Esophagus muscularis mucosa (tissue), 4 donors: ENCODE measurements at regions not wholly inside any gene's neighbourhood (a gene's known extent, or its start where the extent isn't known, plus 50 kb on each side); places are given as distances from the start of the nearest gene placed in this dataset.

Experiments used
- DNase-seq: peaks from one replicate; pipeline ENCODE4 v3.0.0-alpha.2; 2017; ENCODE audit errors: extremely low spot score
- H3K27ac ChIP-seq, 4 donors: fragments of 200-600 bp; sonication (generic); replicated peaks in 1 of 4; 1 replicate in 3 of 4; 2 replicates in 1 of 4; pipeline ENCODE4 v1.5.1; 2016 to 2019; ENCODE audit warnings: mild to moderate bottlenecking in 1 of 4
- H3K27me3 ChIP-seq, 4 donors: fragments of 200-600 bp; sonication (generic); one replicate each; pipeline versions ENCODE4 v1.5.1 to v1.6.0; 2016 to 2019
- H3K36me3 ChIP-seq, 4 donors: fragments of 200-600 bp; sonication (generic); one replicate each; pipeline ENCODE4 v1.5.1; 2016 to 2019
- H3K4me1 ChIP-seq, 4 donors: fragments of 200-600 bp; sonication (generic); one replicate each; pipeline ENCODE4 v1.5.1; 2016 to 2019
- H3K4me3 ChIP-seq, 4 donors: fragments of 200-600 bp; sonication (generic); 1 replicate in 2 of 4; 2 replicates in 2 of 4; pipeline ENCODE4 v1.5.1; 2016 to 2019; ENCODE audit warnings: mild to moderate bottlenecking in 4 of 4, moderate library complexity in 1 of 4
- H3K9me3 ChIP-seq, 4 donors: fragments of 200-600 bp; sonication (generic); 1 replicate in 3 of 4; 2 replicates in 1 of 4; pipeline ENCODE4 v1.5.1; 2016 to 2019
- CTCF ChIP-seq, 3 experiments: fragments of 200-600 bp in 2 of 3; fragments of 450-650 bp in 1 of 3; sonication (generic) in 2 of 3; IDR thresholded peaks; one replicate each; pipeline ENCODE4 v1.5.1; 2017 to 2019; ENCODE audit warnings: antibody characterized with exemption in 3 of 3, mild to moderate bottlenecking in 2 of 3, moderate library complexity in 1 of 3
- EP300 ChIP-seq: sonication (generic); formaldehyde crosslinking; IDR thresholded peaks from one replicate; pipeline ENCODE4 v1.6.1; 2017; ENCODE audit warnings: antibody characterized with exemption
- POLR2A ChIP-seq: fragments of 450-650 bp; IDR thresholded peaks from one replicate; pipeline ENCODE4 v1.6.1; 2017; ENCODE audit warnings: antibody characterized with exemption, moderate library complexity, mild to moderate bottlenecking, low read depth
- POLR2AphosphoS5 ChIP-seq, 2 donors: sonication (generic); formaldehyde crosslinking; IDR thresholded peaks; one replicate each; pipeline ENCODE4 v1.6.1; 2017; ENCODE audit warnings: antibody characterized with exemption in 2 of 2
- whole genome bisulfite sequencing: methylation state at CpG from one replicate; pipeline ENCODE4 v1.1.5; 2018; 5-methylcytosine and 5-hydroxymethylcytosine counted together
- intact Hi-C: fragments of 100-400 bp; cut with DNase I; formaldehyde crosslinking; loops from one replicate; pipeline ENCODE4 v1.15.1; 2023

DNA sequence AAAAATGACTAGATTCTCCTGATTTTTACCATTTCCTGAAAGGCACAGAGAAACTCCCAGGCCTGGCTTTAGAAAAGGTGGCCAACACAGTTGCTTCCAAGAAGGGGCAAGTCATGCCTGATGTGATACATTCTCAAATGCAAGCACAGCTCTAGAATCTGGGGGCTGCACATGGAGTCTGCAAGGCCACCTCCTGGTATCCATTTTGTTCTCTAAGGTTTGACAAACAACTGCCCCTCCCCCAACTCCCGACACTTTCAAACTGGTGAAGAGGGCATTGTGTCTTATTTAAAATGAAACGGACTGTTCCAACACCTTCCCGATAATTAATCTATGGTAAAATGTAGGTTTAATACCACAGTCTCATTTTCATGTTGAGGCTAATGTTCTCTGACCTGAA lies 220.2 kb upstream of the CEP162 start:
- TF ChIP-seq CTCF (IDR thresholded peaks at IDR 0.05) (no peak), POLR2AphosphoS5 (IDR thresholded peaks at IDR 0.05) (no peak), EP300 (no peak), POLR2A (no peak)
- Histone ChIP-seq H3K36me3 (no peaks in the 10 kb centered on the region), H3K9me3 (no peaks in the 10 kb centered on the region), H3K27ac (no peak overlapping the region), H3K4me3 (no peak overlapping the region), H3K4me1 (no peaks in the 10 kb centered on the region), H3K27me3 (no peaks in the 10 kb centered on the region)
- intact Hi-C loops: no loop called here
- DNase-seq: no peak
- WGBS: 83% methylated on average over 3 of the region's 3 CpGs

DNA sequence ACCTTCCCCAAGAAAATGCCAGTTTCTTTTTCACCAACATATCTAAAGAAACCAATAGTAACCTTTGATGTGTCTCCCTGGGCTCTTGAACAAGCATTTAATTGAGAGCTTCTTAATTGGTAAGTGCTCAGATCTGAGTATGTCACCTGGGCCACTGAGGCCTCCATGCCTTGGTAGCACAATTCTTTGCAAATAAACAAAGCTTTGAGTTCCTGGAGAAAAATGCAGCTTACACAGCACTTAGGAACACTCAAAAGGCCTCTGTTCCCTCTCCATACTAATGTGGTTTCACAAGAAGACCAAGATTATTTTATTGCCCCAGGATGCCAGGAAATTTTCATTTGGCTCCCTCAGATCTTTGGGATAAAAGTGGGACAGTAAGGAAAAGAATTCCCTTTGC lies 217.6 kb upstream of the CEP162 start:
- intact Hi-C loops: no loop called here
- no peaks in the 10 kb centered on the region for H3K36me3 ChIP-seq
- no peaks in the 10 kb centered on the region for H3K9me3 ChIP-seq
- no peak for TF ChIP-seq POLR2A
- TF ChIP-seq CTCF (IDR thresholded peaks at IDR 0.05): no peak
- TF ChIP-seq POLR2AphosphoS5 (IDR thresholded peaks at IDR 0.05): no peak
- no peak for TF ChIP-seq EP300
- no peak for DNase-seq
- no peak overlapping the region for H3K4me3 ChIP-seq
- H3K27ac ChIP-seq: no peak overlapping the region
- H3K4me1 ChIP-seq: no peaks in the 10 kb centered on the region
- H3K27me3 ChIP-seq: no peaks in the 10 kb centered on the region

GRCh38 chr6:84442208-84442607 lies 214.8 kb upstream of the CEP162 start:
- Histone ChIP-seq H3K27ac (no peak overlapping the region), H3K4me1 (no peaks in the 10 kb centered on the region), H3K36me3 (no peaks in the 10 kb centered on the region), H3K4me3 (no peak overlapping the region), H3K27me3 (no peaks in the 10 kb centered on the region), H3K9me3 (no peaks in the 10 kb centered on the region)
- WGBS: 78% methylated on average over 3 of the region's 3 CpGs
- intact Hi-C loops: no loop called here
- DNase-seq: no peak
- TF ChIP-seq CTCF (IDR thresholded peaks at IDR 0.05) (no peak), EP300 (no peak), POLR2A (no peak), POLR2AphosphoS5 (IDR thresholded peaks at IDR 0.05) (no peak)

DNA sequence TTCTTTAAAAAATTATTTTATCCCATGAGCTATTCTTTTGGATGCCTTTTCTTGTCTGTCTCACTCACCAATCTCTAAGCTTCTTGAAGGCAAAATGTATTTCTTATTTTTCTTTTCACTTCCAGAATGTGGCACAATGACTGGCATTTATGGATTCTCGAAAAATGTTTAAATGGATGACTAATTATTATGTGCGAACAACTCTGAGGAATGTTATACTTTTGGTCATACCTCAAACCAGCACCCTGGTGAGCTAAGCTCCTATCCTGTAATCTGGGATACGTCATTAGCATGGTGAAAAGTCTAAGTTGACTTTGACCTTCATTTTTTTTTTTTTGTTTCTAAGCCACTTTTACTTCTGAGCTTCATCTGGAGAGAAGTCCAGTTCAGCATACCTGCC lies 214.0 kb upstream of the CEP162 start:
- Histone ChIP-seq H3K4me3 (no peak overlapping the region), H3K4me1 (no peaks in the 10 kb centered on the region), H3K27ac (no peak overlapping the region), H3K36me3 (no peaks in the 10 kb centered on the region), H3K27me3 (no peaks in the 10 kb centered on the region), H3K9me3 (no peaks in the 10 kb centered on the region)
- intact Hi-C loops: no loop called here
- 89% methylated on average over 3 of the region's 3 CpGs for WGBS
- TF ChIP-seq POLR2AphosphoS5 (IDR thresholded peaks at IDR 0.05) (no peak), EP300 (no peak), CTCF (IDR thresholded peaks at IDR 0.05) (no peak), POLR2A (no peak)
- no peak for DNase-seq

GRCh38 chr6:84434550-84434949 lies 207.1 kb upstream of the CEP162 start:
- Histone ChIP-seq H3K4me1 (no peaks in the 10 kb centered on the region), H3K36me3 (no peaks in the 10 kb centered on the region), H3K4me3 (no peak overlapping the region), H3K27ac (no peak overlapping the region), H3K9me3 (no peaks in the 10 kb centered on the region), H3K27me3 (peaks cover 0 to 17% (median 0%) of the 10 kb centered on the region in 4 donors)
- WGBS: 74% methylated on average over 4 of the region's 4 CpGs
- intact Hi-C loops: no loop called here
- no peak for DNase-seq
- no peak for TF ChIP-seq EP300
